Germinal center (tissue), 1 donor: ENCODE measurements at regions not wholly inside any gene's neighbourhood (a gene's known extent, or its start where the extent isn't known, plus 50 kb on each side); places are given as distances from the start of the nearest gene placed in this dataset.

Source experiments
- DNase-seq: peaks from one replicate; pipeline ENCODE4 v3.0.0; 2012; ENCODE audit warnings: mixed read lengths, low spot score

GRCh38 chr5:133829786-133830185 lies 138.6 kb downstream of the C5orf15 start:
- DNase-seq = no peak

GRCh38 chr5:133828722-133829121 lies 139.7 kb downstream of the C5orf15 start:
- no peak for DNase-seq

- no peak for DNase-seq
These were observed 140.6 kb downstream of the C5orf15 start for GRCh38 chr5:133827830-133828229.

- no peak for DNase-seq
These were observed 141.4 kb downstream of the C5orf15 start for GRCh38 chr5:133827011-133827410.

GRCh38 chr5:133825631-133826289 lies 142.7 kb downstream of the C5orf15 start:
- DNase-seq = peak; percentile 32

- DNase-seq = no peak
These were observed 143.7 kb downstream of the C5orf15 start for GRCh38 chr5:133824661-133825254.

GRCh38 chr5:133821889-133822288 lies 146.5 kb downstream of the C5orf15 start:
- DNase-seq = no peak

GRCh38 chr5:133821311-133821741 lies 147.1 kb downstream of the C5orf15 start:
- DNase-seq = no peak

- DNase-seq = no peak
These were observed 147.9 kb downstream of the C5orf15 start for GRCh38 chr5:133820507-133820906.

GRCh38 chr5:133819977-133820471 lies 148.4 kb downstream of the C5orf15 start:
- no peak for DNase-seq

- DNase-seq = no peak
These were observed 149.4 kb downstream of the C5orf15 start for GRCh38 chr5:133818869-133819600.

- no peak for DNase-seq
These were observed 150.4 kb downstream of the C5orf15 start for GRCh38 chr5:133818031-133818431.

GRCh38 chr5:133817456-133817855 lies 151.0 kb downstream of the C5orf15 start:
- DNase-seq = no peak

GRCh38 chr5:133816791-133817190 lies 151.6 kb downstream of the C5orf15 start:
- no peak for DNase-seq

GRCh38 chr5:133814152-133814551 lies 154.3 kb downstream of the C5orf15 start:
- DNase-seq = no peak

GRCh38 chr5:133811168-133811567 lies 157.3 kb downstream of the C5orf15 start:
- DNase-seq = no peak

- no peak for DNase-seq
These were observed 158.6 kb downstream of the C5orf15 start for GRCh38 chr5:133809801-133810200.

- DNase-seq = no peak
These were observed 161.1 kb downstream of the C5orf15 start for GRCh38 chr5:133807348-133807747.

GRCh38 chr5:133806847-133807246 lies 161.6 kb downstream of the C5orf15 start:
- no peak for DNase-seq

GRCh38 chr5:133801955-133802751 lies 166.3 kb downstream of the C5orf15 start:
- DNase-seq = no peak

- DNase-seq = no peak
These were observed 167.0 kb downstream of the C5orf15 start for GRCh38 chr5:133801431-133801830.

- DNase-seq = no peak
These were observed 168.7 kb downstream of the C5orf15 start for GRCh38 chr5:133799571-133800237.
